ENCODE measurements at regions not wholly inside any gene's neighbourhood (a gene's known extent, or its start where the extent isn't known, plus 50 kb on each side); places are given as distances from the start of the nearest gene placed in this dataset.
"Not testable (repeated sequence)": the region's sequence is repeated elsewhere in the genome, so short reads cannot be mapped to it uniquely, and the experiment has no call there.

DNA sequence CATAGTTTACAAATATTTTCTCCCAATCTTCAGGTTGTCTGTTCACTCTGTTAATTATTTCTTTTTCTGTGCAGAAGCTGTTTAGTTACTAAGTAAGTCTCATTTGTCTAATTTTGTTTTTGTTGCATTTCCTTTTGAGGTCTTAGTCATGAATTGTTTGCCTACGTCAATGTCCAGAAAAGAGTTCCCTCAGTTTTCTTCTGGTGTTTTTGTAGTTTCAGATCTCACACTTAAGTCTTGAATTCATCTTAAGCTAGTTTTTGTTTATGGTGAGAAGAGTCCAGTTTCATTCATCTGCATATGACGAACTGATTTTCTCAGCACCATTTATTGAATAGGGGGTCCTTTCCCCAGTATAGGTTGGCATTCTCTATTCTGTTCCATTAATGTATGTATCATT, 1252.2 kb upstream of the TMEFF2 start:
- Histone ChIP-seq H3K4me1 (ENCODE audit: control insufficient read depth, insufficient read depth, low read length) (no peaks in the 10 kb centered on the region), H3K4me3 (ENCODE audit: low read length in 2 of 2) (no peak overlapping the region), H3K27ac (ENCODE audit: low read length) (no peak overlapping the region), H3K27me3 (ENCODE audit: control insufficient read depth in 1 of 2, insufficient read depth in 2 of 2, low read length in 2 of 2) (no peaks in the 10 kb centered on the region), H3K9ac (ENCODE audit: low read length in 2 of 2) (no peak overlapping the region), H3K36me3 (ENCODE audit: control insufficient read depth in 2 of 2, insufficient read depth in 2 of 2, low read length in 2 of 2) (no peaks in the 10 kb centered on the region), H3K9me3 (ENCODE audit: control insufficient read depth in 2 of 2, low read length in 2 of 2) (no peaks in the 10 kb centered on the region)

DNA sequence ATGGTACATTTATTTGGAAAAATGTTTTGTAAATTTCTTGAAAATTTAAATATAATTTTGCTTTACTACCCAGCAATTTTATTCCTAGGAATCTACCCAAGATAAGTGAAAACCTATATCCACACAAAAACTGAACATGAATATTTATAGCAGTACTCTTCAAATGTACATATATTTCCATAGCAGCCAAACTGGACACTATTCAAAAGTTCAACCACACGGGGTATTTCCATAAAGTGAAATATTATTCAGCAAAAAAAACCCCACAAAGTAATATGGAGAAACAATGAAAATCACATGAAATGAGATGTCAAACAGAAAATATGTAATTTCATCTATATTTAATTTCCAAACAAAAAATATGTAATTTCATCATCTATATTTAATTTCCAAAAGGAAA, 1247.6 kb upstream of the TMEFF2 start:
- no peak overlapping the region for H3K9ac ChIP-seq (ENCODE audit: low read length in 2 of 2)
- no peaks in the 10 kb centered on the region for H3K9me3 ChIP-seq (ENCODE audit: control insufficient read depth in 2 of 2, low read length in 2 of 2)
- H3K27me3 ChIP-seq (ENCODE audit: control insufficient read depth in 1 of 2, insufficient read depth in 2 of 2, low read length in 2 of 2): no peaks in the 10 kb centered on the region
- no peak overlapping the region for H3K27ac ChIP-seq (ENCODE audit: low read length)
- no peaks in the 10 kb centered on the region for H3K36me3 ChIP-seq (ENCODE audit: control insufficient read depth in 2 of 2, insufficient read depth in 2 of 2, low read length in 2 of 2)
- H3K4me1 ChIP-seq (ENCODE audit: control insufficient read depth, insufficient read depth, low read length): no peaks in the 10 kb centered on the region
- H3K4me3 ChIP-seq (ENCODE audit: low read length in 2 of 2): no peak overlapping the region

DNA sequence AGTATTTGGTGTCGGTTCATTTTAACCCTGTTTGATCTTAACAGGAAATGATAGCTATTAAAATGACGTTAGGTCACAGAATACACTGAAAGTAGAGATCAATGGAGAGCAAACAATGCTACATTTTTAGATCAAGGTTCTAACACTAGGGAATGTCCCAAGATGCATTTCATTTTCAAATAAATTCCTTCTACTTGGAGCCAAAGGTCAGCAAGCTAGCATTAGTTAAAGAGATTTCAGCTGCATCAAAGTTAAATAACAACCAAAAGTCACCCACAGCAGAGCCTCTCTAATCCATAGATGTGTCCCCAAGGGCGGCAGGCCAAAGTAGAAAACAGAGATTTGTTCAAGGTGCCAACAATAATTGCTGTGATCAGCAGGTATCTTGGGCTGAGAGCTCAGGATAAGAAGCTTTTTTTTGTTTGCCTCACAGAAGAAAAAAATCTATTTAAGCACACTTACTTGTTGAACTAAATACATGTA, 1233.6 kb upstream of the TMEFF2 start:
- H3K9me3 ChIP-seq (ENCODE audit: control insufficient read depth in 2 of 2, low read length in 2 of 2): no peaks in the 10 kb centered on the region
- H3K4me1 ChIP-seq (ENCODE audit: control insufficient read depth, insufficient read depth, low read length): no peaks in the 10 kb centered on the region
- H3K27ac ChIP-seq (ENCODE audit: low read length): no peak overlapping the region

DNA sequence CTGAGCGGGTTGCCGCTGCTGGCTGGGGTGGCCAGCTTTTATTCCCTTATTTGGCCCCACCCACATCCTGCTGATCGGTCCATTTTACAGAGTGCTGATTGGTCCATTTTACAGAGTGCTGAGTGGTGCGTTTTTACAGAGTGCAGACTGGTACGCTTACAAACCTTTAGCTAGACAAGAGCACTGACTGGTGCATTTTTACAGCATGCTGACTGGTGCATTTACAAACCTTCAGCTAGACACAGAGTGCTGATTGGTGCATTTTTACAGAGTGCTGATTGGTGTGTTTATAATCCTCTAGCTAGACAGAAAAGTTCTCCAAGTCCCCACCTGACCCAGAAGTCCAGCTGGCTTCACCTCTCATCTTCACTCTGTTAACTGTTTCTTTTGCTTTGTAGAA, 1217.6 kb upstream of the TMEFF2 start:
- not testable (repeated sequence) for H3K36me3 ChIP-seq (ENCODE audit: control insufficient read depth in 2 of 2, insufficient read depth in 2 of 2, low read length in 2 of 2); H3K27ac ChIP-seq (ENCODE audit: low read length); H3K4me3 ChIP-seq (ENCODE audit: low read length in 2 of 2); H3K9me3 ChIP-seq (ENCODE audit: control insufficient read depth in 2 of 2, low read length in 2 of 2); H3K27me3 ChIP-seq (ENCODE audit: control insufficient read depth in 1 of 2, insufficient read depth in 2 of 2, low read length in 2 of 2); H3K4me1 ChIP-seq (ENCODE audit: control insufficient read depth, insufficient read depth, low read length); H3K9ac ChIP-seq (ENCODE audit: low read length in 2 of 2)

More for the DNA sequence above, 1233.6 kb upstream of the TMEFF2 start:
- H3K9ac ChIP-seq (ENCODE audit: low read length in 2 of 2): no peak overlapping the region
- no peaks in the 10 kb centered on the region for H3K27me3 ChIP-seq (ENCODE audit: control insufficient read depth in 1 of 2, insufficient read depth in 2 of 2, low read length in 2 of 2)
- no peak overlapping the region for H3K4me3 ChIP-seq (ENCODE audit: low read length in 2 of 2)
- no peaks in the 10 kb centered on the region for H3K36me3 ChIP-seq (ENCODE audit: control insufficient read depth in 2 of 2, insufficient read depth in 2 of 2, low read length in 2 of 2)

DNA sequence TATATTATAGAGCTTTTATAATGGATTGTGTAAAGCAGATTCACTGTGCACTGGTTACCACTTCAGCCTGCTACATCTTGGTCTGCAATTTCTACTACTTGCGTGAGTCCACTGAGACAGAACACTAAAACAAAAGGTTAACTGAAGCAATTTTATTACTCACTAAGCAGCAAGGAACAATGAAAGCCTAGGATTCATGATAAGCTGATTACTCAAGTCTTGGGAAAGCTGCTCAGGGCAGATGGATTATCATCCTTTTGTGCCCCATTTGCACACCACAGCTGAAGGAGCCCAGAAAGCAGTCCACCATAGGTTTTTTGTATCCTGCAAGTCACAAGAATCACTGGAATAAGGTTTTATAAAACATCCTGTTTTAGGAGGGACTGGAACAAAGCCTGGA, 1215.2 kb upstream of the TMEFF2 start:
- Histone ChIP-seq H3K36me3 (ENCODE audit: control insufficient read depth in 2 of 2, insufficient read depth in 2 of 2, low read length in 2 of 2) (no peaks in the 10 kb centered on the region), H3K27ac (ENCODE audit: low read length) (no peak overlapping the region), H3K4me3 (ENCODE audit: low read length in 2 of 2) (no peak overlapping the region), H3K9ac (ENCODE audit: low read length in 2 of 2) (no peak overlapping the region), H3K4me1 (ENCODE audit: control insufficient read depth, insufficient read depth, low read length) (no peaks in the 10 kb centered on the region), H3K9me3 (ENCODE audit: control insufficient read depth in 2 of 2, low read length in 2 of 2) (no peaks in the 10 kb centered on the region), H3K27me3 (ENCODE audit: control insufficient read depth in 1 of 2, insufficient read depth in 2 of 2, low read length in 2 of 2) (no peaks in the 10 kb centered on the region)

DNA sequence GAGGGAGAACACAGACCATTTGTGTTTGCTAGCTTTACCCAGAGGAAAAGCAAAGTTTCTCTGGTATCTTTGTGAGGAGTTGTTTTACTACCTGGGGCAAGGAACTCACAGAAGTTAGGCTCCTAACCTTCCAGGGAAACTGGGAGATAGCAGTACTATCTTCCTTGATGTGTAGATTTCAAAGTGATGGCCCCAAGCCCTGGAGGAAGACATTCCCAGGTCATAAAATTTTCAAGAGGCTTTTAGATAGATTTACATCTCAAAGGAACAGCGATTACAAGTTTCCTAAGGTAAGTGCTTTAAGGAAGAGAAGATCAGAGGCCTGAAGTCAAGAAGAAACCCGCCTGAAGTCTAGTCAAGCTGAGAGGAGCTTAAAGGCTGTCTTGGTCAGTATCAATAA, 1187.8 kb upstream of the TMEFF2 start:
- Histone ChIP-seq H3K27ac (ENCODE audit: low read length) (no peak overlapping the region), H3K4me3 (ENCODE audit: low read length in 2 of 2) (no peak overlapping the region), H3K36me3 (ENCODE audit: control insufficient read depth in 2 of 2, insufficient read depth in 2 of 2, low read length in 2 of 2) (no peaks in the 10 kb centered on the region), H3K9ac (ENCODE audit: low read length in 2 of 2) (no peak overlapping the region), H3K4me1 (ENCODE audit: control insufficient read depth, insufficient read depth, low read length) (no peaks in the 10 kb centered on the region), H3K9me3 (ENCODE audit: control insufficient read depth in 2 of 2, low read length in 2 of 2) (no peaks in the 10 kb centered on the region), H3K27me3 (ENCODE audit: control insufficient read depth in 1 of 2, insufficient read depth in 2 of 2, low read length in 2 of 2) (no peaks in the 10 kb centered on the region)

DNA sequence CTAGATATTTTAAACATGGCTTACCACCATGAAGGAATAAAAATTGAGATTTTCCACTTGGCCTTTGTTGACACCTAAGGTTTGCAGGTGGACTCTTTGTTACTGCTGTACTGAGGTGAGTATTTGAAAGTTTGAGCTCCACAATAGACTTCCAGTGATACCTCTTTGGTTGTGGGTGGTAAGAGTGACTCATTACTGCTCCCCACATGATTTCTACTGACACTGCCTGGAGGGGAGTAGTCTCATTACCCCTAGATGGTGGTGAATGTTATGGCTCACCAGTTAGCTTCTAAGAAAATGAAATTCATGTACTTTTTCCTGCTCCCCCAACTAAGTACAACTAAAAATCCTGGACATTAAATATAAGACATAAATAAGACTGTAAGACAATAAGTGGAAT, 1183.1 kb upstream of the TMEFF2 start:
- H3K27me3 ChIP-seq (ENCODE audit: control insufficient read depth in 1 of 2, insufficient read depth in 2 of 2, low read length in 2 of 2): no peaks in the 10 kb centered on the region
- H3K27ac ChIP-seq (ENCODE audit: low read length): no peak overlapping the region
- H3K9ac ChIP-seq (ENCODE audit: low read length in 2 of 2): no peak overlapping the region
- H3K4me1 ChIP-seq (ENCODE audit: control insufficient read depth, insufficient read depth, low read length): no peaks in the 10 kb centered on the region
- H3K36me3 ChIP-seq (ENCODE audit: control insufficient read depth in 2 of 2, insufficient read depth in 2 of 2, low read length in 2 of 2): no peaks in the 10 kb centered on the region
- H3K9me3 ChIP-seq (ENCODE audit: control insufficient read depth in 2 of 2, low read length in 2 of 2): no peaks in the 10 kb centered on the region
- H3K4me3 ChIP-seq (ENCODE audit: low read length in 2 of 2): no peak overlapping the region

DNA sequence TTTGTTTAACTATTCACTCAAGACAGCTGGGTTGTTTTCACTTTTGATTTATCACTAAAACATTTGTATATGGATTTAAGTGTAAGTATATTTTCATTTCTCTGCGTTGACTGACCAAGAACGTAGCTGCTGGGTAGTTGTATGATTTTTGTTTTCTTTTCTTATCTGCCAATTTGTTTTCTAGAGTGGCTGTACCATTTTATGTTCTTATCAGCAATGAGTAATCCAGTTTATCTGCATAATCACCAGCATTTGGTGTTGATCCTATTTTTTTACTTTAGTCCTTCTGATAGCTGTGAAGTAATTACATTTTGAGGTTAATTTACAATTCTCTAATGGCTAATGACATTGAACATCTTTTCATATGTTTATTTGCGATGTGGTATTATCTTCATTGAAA, 1178.4 kb upstream of the TMEFF2 start:
- Histone ChIP-seq H3K4me1 (ENCODE audit: control insufficient read depth, insufficient read depth, low read length) (no peaks in the 10 kb centered on the region), H3K9me3 (ENCODE audit: control insufficient read depth in 2 of 2, low read length in 2 of 2) (no peaks in the 10 kb centered on the region), H3K27ac (ENCODE audit: low read length) (no peak overlapping the region), H3K9ac (ENCODE audit: low read length in 2 of 2) (no peak overlapping the region), H3K27me3 (ENCODE audit: control insufficient read depth in 1 of 2, insufficient read depth in 2 of 2, low read length in 2 of 2) (no peaks in the 10 kb centered on the region), H3K36me3 (ENCODE audit: control insufficient read depth in 2 of 2, insufficient read depth in 2 of 2, low read length in 2 of 2) (no peaks in the 10 kb centered on the region), H3K4me3 (ENCODE audit: low read length in 2 of 2) (no peak overlapping the region)

DNA sequence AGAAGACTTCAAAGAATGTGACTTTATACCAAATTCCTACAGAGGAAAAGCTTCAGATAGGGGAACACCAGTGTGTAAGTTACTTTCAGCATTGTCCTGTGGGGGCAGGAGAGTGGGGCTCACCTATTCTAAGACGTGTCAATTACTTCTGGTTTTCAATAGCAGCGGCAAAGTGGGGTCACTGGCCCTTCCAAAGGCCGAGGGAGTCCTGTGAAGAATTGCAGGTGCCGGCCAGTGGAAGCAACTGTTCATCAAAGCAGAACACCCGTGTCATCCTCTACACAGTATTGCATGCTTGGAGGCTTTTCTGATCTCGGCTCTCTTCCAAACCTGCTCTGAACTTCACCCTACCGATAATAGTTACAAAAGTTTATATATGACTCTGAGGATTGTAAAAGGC, 1176.5 kb upstream of the TMEFF2 start:
- H3K4me1 ChIP-seq (ENCODE audit: control insufficient read depth, insufficient read depth, low read length): no peaks in the 10 kb centered on the region
- H3K27me3 ChIP-seq (ENCODE audit: control insufficient read depth in 1 of 2, insufficient read depth in 2 of 2, low read length in 2 of 2): no peaks in the 10 kb centered on the region
- H3K27ac ChIP-seq (ENCODE audit: low read length): no peak overlapping the region
- no peaks in the 10 kb centered on the region for H3K9me3 ChIP-seq (ENCODE audit: control insufficient read depth in 2 of 2, low read length in 2 of 2)
- H3K36me3 ChIP-seq (ENCODE audit: control insufficient read depth in 2 of 2, insufficient read depth in 2 of 2, low read length in 2 of 2): no peaks in the 10 kb centered on the region
- no peak overlapping the region for H3K9ac ChIP-seq (ENCODE audit: low read length in 2 of 2)
- H3K4me3 ChIP-seq (ENCODE audit: low read length in 2 of 2): no peak overlapping the region

DNA sequence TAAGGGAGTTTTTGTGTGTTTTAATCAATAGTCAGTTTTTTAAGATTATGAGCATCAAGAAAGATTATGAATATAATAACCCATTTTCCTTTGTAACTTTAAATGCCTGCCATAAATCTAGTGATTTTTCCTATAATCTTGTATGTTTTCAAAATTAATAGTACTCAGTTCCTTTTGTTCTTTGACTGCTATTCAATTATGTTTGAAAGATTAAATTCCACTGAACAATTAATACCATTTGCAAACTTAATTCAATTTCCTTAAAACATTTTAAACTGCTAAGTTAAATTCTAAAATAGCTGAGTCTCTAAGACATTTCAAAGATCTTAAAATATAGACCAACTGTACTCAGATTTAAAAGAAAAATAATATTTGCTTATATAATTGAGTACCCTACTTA, 1173.9 kb upstream of the TMEFF2 start:
- Histone ChIP-seq H3K36me3 (ENCODE audit: control insufficient read depth in 2 of 2, insufficient read depth in 2 of 2, low read length in 2 of 2) (no peaks in the 10 kb centered on the region), H3K4me1 (ENCODE audit: control insufficient read depth, insufficient read depth, low read length) (no peaks in the 10 kb centered on the region), H3K4me3 (ENCODE audit: low read length in 2 of 2) (no peak overlapping the region), H3K9ac (ENCODE audit: low read length in 2 of 2) (no peak overlapping the region), H3K27me3 (ENCODE audit: control insufficient read depth in 1 of 2, insufficient read depth in 2 of 2, low read length in 2 of 2) (no peaks in the 10 kb centered on the region), H3K9me3 (ENCODE audit: control insufficient read depth in 2 of 2, low read length in 2 of 2) (no peaks in the 10 kb centered on the region), H3K27ac (ENCODE audit: low read length) (no peak overlapping the region)

DNA sequence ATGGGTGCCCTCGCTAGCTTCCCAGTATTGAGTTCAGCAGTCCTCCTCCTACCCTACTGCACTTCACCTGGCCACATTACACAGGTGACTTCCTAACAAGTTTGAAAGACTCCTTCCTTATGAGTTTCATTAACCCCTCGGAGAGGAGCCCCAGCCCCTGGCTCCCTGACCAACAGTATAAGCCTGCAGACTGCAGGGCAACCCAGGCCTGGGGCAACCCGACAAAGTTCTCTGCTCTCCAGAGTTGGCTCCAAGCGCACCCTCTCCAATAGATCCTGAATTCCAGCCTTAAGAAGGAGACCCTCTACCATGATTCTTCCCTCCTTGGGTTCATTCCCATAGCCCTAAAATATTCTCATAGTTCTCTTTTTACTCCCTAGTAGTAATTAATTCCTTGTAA, 1162.8 kb upstream of the TMEFF2 start:
- H3K27me3 ChIP-seq (ENCODE audit: control insufficient read depth in 1 of 2, insufficient read depth in 2 of 2, low read length in 2 of 2): no peaks in the 10 kb centered on the region
- H3K9me3 ChIP-seq (ENCODE audit: control insufficient read depth in 2 of 2, low read length in 2 of 2): no peaks in the 10 kb centered on the region
- no peaks in the 10 kb centered on the region for H3K36me3 ChIP-seq (ENCODE audit: control insufficient read depth in 2 of 2, insufficient read depth in 2 of 2, low read length in 2 of 2)
- H3K4me1 ChIP-seq (ENCODE audit: control insufficient read depth, insufficient read depth, low read length): no peaks in the 10 kb centered on the region
- no peak overlapping the region for H3K4me3 ChIP-seq (ENCODE audit: low read length in 2 of 2)
- H3K9ac ChIP-seq (ENCODE audit: low read length in 2 of 2): no peak overlapping the region
- no peak overlapping the region for H3K27ac ChIP-seq (ENCODE audit: low read length)

Measured in stomach smooth muscle (tissue), 2 donors.